NCI-H1436 (cell line): ENCODE measurements at regions not wholly inside any gene's neighbourhood (a gene's known extent, or its start where the extent isn't known, plus 50 kb on each side); places are given as distances from the start of the nearest gene placed in this dataset.
A peak's percentile ranks its signal among the peaks of the same experiment; 100 is the strongest.

ENCODE experiments used
- DNase-seq: peaks from one replicate; lab custom pipeline; 2025; lab: John Stamatoyannopoulos, UW

DNA sequence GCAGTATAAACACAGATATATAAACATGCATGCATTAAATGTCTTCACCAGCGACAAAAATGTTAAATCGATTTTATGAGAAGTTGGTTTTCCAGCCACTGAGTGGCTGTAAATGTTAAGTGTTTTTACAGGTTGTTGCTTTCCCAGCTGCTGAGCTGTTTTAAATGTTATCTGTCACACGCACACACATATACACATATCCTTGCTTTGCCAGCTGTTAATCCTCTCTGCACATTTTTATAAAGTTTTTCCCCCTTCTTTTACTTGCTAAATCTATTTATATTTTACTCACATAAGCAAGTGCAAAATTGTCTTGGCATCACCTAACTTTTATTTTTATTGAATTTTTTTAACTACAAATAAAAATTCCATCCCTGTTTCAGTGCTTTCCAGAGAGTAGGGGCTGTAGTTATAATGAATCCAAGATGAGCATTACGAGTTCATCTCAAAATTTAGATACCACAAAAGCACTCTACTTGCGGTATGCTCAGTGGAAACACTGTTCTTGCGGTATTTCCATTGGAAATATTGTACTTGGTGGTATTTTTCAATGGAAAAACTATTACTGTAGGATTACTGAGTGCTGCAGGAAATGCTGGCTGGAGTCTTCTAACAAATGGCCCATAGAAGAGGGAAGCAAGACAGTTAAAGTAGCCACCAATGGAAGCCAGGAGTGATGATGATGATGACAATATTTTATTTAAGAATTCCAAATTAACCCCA is 124.9 kb upstream of the KCNJ16 start:
- DNase-seq, result no peak

DNA sequence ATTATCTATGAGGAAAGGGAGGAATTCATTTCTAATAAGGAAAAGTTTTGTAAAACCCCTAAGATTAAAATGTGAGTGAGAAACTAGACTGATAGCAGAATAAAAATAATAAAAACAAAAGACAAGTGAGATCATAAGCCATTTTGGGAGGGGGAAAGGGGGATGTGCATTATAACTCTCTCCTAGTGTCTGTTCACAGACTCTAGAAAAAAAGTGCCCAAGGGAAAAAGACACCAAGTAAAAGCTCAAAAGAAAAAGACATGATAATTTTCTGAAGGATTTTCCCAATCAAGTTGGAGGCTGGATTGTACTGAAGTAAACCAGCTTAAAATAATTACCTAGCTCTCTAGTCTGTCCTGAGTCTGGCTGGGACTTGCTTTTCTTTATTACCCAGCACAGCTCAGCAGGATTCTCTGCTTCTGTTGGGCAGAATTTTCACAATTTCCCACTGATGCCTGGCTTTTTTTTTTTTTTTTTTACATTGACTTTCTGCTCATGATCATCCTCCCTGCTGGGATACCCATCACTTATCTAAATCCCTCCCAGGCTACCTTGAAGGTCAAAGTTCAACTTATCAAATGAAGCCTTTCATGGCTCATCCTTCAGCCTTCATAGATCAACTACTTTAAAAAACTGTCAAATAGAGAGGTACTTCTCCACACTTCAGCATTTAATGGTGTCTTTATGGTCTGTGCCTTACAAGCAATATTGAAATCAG is 124.2 kb upstream of the KCNJ16 start:
- no peak for DNase-seq

DNA sequence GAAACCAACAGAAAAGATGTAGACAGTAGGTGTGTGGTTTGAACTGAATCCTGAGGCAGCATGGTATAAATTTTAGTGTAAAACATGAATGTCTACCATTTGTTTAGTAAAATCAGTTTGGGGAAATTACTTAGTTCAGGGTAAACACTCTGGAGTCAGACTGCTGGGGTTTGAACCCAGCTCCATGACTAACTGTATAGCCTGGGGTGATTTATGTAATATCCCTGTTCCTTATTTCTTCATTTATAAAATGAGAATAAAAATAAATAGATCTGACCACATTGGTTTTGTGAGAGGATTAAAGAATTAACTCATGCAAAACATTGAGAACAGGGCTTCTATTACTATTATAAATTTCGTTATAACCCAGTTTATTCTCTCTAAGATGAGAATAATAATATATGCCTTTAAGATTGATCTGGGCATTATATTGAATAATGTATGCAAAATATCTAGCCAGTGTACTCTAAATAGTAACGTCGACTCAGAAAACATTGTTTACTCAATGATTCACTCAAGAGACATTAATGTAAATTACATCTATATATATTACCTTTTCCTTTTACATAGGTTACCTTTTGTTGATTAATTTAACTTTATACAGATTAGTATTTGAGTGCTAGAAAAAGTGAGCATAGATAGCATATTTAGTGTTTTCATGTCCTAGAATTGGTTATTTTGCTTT is 120.6 kb upstream of the KCNJ16 start:
- no peak for DNase-seq

DNA sequence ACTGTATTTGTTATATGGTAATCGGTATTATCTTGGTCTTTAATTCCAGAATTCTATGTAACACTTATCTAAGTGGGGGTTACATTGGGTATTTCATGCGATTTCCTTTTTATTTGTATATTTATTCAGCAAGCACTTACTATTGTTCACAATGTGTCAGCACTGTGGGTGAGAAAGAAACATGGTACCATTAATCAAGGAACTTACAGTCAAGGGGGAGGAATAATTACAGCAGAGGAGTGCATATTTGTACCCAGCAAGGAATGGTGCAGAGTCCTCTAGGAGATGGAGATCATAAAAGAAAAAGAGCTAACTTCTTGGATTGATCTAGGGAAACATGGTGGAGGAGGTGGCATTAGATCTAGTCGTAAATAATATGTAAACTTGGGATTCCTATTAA is 117.0 kb upstream of the KCNJ16 start:
- no peak for DNase-seq

DNA sequence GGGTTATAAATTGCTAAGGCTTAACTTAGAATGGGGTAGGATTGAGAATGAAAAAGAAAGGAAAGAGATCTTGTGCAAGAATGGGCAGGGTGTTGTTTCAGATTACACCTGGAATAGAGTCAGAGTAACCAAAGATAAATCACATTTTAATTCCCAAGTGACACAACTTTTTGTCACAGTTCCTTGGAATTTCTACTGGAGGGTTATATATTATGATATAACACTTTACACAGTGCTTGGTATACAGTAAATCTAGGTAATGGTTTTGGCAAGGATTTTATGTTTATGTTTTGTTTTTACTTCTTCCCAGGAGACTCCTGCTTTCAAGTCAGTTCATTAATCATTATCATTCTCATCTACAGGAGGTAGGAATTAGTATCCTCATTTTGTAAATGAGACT is 115.7 kb upstream of the KCNJ16 start:
- no peak for DNase-seq

DNA sequence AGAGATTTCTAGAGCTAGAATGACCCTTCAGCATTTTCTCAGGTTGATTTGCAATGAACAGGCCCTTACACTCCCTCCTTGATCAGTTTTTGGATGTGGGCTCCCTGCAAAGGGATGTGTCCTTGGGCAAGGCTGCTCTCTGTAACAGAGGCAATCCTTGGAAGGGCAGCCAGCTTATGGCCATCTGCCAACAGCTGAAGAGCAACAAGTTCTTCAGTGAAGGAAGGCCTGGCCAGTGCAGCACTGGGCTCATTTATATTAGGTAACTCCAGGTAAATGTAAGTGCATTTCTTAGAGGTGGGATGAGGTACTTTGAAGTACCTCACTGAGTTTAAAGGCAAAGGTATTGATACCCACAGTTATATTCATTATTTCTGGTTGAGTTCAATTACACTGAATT is 114.3 kb upstream of the KCNJ16 start:
- no peak for DNase-seq

DNA sequence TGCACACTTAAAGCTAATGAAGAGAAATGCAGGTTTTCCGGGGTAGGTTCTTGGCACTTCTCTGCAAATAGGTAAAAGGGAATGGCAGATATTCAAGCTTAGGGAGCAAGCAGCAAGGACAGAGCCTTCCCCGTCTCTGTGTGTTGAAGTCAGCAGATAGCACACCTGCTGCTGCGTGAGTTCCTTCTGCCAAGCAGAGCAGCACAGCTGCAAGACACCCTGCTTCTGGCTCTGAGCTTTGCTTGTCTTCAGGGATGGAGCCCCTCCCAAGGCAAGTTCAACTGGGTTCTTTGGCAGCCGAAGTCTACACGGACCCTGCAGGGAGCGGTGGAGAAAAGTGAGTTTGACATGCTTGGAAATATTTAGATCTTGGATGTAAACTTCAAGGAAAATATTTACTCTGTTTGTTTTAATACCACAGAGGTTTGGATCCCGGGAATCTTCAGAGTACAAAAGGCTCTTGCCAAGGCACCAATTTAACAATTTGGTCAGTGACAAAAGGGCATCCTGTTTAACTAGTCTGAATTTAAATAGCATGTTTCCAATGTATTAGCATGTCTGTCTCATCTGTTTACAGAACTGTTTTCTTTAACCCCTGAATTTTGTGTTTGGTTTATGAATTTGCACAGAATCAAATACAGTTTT is 113.4 kb upstream of the KCNJ16 start:
- DNase-seq, result peak; percentile 0

DNA sequence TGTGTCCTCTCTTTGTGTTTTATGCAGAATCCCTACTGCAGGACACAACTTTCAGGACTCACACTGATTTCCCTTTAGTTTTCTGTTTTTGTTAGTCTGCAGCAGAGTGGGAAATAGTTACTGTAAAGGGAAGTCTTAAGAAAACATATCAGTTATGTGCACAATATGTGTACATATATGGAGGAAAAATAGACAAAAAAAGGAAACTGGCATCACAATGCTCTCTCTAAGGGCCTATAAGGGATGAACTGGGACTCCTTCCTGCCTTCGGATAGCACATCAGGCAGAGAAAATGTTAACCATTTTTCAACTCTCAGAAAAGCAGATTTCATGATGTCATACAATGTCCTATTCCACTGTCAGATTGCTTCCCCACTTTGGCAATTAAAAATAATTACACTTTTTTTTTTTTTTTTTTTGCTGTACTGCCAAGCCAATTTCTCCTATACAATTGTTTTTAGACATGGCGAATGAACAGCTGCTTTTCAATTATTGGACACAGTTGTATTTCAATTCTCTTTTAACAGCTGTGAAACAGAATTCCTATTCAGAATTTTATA is 112.5 kb upstream of the KCNJ16 start:
- no peak for DNase-seq

DNA sequence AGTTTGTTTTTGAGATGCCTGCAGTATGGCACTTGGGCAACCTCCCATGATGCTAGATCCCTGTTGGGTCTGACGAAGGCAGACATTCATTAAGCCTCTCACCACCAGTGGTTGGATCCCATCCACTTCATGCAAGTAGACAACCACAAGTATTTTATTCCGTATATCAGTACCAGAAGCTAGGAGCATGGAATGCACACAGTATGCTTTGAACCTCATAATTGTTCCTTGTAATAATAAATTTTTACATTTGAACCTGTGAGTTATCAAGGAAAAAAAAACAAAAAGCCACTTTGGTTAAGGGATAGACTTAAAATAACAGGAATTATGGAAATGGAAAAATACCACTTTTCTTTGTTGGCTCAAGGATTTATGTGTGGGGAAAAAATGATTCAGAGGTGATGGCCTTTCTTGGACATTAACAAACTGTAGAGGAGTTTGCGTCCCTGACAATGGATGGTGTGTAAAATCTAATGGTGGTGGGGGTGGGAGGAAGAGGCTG is 107.1 kb upstream of the KCNJ16 start:
- DNase-seq, result no peak

DNA sequence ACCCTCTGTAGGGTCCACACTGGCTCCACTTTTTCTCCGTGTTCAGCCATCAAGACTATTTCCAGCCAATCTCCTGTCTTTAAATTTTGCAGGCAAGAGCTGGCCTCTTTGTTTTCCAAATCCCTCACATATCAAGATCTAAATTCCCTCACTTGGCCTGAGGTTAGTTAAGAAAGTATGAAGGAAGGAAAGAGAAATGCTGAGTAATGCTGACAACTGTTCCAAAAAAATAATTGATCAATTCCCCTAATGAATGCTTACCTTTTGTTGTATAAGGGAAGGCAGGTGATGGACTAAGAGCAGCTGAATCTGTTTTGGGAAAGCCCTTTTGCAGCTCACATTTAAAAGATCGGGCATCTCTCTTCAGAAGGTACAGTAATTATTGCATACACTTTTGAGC is 105.1 kb upstream of the KCNJ16 start:
- no peak for DNase-seq

DNA sequence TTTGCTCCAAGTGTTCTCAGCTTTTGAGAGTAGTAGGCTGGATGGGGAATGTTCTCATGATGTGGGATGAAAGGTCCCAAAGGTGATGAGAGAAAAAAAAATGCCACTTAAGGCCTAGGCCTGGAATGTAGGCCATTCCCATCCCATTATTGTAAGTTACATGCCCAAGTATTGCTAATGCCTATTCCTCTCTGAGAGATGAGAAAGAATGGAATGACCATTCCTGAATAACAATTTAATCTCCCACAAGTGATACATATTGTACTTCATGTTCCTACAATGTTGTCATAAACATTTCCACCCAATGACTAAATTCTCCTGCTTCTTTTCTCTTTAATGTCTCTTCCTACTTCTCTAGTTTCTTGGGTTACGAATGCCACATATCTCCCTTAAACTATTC is 102.8 kb upstream of the KCNJ16 start:
- no peak for DNase-seq

DNA sequence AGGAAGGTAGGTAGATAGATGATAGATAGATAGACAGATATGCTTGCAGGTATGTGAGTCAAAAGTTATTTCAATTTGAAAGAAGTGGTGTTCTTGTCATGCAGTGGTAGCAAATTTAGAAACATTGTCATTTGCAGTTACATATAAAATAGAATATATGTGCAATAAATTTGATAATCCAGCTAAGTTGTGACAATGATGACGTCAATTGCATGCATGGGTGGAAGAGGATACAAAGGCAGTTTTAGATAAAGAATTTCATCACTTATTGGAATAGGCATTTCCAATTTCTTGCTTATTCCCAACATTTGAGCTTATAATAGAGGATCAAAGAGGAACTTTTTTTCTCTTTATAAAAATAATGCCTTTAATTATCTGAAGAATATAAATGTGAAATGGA is 99.2 kb upstream of the KCNJ16 start:
- DNase-seq, result no peak

DNA sequence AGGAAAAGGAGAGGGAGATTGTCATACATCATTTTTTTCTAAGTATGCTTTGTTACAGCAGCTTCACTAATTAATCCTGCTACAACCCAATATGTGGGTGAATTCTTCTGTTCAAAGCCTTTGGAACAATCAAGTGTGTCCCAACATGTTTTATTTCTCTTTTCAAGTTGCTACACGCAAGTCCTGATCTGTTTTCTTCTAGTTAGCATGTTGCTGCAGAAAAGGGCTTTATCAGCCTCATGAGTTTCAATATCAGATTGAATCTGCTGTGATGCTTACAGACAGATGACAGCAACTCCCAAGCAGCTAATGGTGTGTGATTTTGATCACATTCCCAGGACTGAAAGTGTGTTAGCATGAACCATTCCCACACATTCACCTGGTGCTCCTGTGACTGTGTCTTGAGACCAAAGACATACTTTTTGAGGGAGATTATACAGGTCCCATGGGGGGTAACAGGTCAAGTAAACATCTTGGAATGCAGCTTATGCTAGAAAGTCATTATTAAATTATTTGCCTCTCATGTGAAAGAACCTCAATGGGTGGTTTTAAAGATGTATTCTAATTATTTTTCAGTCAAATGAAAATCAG is 96.9 kb upstream of the KCNJ16 start:
- DNase-seq, result no peak

DNA sequence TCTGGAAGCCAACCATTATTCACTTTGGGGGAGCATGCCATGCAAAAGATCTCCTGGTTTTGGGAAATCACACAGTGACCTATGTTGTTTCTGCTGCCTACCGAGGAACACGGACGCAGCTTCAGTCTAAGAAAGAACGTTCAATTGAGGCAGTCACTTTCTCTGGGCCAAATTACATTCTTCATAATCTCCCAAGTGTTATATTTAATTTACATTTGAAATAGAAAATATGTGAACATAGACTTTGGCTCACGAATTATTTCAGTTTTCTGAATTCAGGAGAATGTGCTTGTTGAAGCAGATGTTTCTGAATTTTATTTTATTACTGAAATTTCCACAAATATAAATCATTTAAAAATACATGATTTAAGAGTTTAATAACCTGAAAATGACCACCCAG is 93.6 kb upstream of the KCNJ16 start:
- DNase-seq, result no peak

DNA sequence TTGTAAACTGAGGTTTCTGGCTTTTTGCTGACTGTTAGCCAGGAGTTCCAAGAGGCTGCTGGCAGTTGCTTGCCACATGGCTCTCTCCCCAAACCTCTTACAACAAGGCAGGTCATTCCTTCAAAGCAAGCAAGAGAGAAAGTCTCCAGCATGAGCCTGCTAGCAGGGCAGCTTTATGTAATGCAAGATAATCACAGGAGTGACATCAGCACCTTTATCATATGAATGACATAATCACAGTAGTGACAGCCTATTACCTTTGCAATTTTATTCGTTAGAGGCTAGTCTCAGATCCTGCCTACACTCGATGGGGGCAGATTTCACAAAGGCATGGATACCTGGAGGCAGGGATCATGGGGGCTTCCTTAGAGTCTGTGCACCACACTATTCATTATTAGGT is 79.5 kb upstream of the KCNJ16 start:
- DNase-seq, result no peak

DNA sequence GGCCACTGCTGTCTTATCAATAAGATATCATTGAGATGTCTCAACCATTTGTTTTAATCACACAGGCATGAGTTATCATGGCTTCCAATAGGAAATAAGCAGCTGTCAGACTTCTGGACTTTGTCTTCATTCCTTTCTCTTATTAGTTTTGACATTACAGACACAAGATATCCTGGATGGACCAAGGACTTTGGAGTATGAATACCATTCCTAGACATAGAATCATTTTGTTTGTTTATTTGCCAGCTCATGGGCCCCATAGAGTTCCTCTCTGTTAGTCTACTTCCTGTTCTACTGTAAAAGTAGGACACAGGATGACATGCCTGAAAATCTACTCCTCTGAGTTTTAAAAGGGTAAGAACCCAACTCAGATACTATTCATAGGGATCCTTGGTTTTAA is 77.7 kb upstream of the KCNJ16 start:
- no peak for DNase-seq

DNA sequence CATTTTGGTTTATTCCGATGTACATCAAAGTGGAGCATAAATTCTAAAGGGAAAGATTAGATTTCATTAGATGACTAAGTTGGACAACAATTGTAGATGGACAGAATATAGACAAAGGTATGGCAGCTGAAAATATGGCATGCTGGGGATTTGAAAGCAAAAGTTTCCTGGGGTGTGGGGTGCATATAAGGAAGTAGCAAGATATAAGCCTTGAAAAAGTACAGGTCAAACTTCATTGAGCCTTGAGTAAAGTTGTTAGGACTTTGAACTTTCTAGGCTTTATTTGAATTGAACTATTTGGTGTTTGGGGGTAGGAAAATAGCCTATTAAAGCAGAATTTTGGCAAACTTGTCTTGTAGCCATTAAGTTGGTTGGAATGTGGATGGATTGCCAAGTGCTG is 75.8 kb upstream of the KCNJ16 start:
- no peak for DNase-seq

DNA sequence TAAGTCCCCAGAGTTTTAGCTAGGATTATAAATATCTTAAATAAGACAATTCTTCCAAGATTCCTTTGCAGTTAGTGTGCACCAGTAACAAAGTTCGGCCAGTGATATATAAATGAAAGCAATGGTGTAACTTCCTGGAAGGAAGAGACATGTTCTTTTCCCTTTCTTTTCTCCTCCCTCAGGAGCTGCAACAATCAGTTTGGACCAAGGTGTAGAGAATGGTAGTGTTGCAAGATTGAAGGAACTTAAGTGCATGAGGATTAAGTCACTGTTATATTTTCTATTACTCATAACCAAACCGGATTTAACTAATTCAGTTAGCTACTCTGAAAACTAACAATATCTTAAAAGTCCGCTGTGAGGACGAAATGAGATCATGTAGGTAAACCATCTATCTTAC is 68.9 kb upstream of the KCNJ16 start:
- no peak for DNase-seq

DNA sequence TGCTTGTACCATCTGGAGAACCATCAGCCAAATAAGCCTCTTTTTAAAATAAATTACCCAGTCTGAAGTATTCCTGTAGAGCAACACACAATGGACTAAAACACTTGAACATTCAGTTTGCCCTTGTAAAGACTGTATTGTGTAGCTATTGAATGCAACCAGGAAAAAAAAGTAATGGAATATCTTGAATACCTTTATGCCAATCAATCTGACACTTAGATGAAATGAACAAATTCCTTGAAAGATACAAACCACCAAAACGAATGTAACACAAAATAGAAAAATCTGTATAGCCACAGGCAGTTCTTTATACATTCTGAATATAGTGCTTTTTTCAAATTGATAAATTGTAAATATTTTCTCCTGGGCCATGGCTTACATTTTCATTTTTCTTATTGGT is 63.3 kb upstream of the KCNJ16 start:
- DNase-seq, result no peak

DNA sequence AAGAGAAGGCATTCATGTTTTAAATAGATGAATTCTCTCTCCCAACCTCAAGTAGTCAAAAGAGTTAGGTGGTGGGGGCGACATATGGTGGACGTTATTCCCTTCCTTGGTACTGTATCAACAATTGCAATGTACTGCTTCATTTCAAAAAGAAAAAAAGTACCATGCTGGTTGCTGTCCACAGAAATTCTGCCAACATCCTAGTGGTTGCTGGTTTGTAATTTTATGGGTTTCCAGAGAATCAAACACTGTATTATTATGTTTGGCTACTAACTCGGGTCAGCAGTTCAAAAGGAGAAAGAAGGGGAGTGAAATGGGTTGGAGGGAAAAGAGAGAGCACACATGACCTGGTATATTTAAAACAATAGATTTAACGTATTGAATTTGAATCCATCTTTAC is 61.1 kb upstream of the KCNJ16 start:
- DNase-seq, result no peak

DNA sequence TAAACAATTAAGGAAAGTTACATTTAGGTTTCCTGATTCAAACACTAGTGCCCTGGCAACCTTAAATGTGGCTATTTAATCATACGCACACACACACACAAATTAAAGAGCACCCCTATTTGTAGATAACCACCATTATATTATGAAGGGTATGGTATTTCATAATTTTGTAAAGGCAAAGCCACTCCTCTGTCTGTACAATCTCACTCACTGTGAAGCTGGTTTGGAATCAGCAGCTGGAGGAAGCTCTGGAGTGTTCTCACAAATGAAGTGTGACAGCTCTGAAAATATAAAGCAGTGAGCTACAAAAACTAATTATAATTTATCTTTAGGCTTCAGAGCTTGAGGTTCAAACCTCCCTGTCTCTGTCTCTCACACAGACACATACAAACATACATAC is 57.9 kb upstream of the KCNJ16 start:
- DNase-seq, result no peak

DNA sequence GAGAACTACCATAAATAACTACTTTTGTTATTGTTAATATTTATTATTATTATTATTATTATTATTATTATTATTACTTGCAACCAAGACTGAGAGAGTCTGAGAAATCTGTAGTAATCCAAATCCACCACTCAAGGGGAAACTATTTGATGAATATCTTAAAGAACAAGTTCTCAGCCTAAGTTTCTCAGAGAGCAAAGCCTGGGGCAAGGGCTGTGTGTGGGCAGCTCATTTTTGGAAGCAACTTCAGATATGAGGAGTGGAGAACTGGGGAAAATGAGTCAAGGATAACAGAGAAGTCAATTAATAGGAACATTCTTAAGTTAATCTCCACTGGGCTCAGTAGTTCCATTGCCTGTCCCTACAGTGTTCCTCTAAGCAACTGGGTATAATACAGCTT is 57.1 kb upstream of the KCNJ16 start:
- DNase-seq, result no peak
